NB4 (cell line): ENCODE measurements at regions not wholly inside any gene's neighbourhood (a gene's known extent, or its start where the extent isn't known, plus 50 kb on each side); places are given as distances from the start of the nearest gene placed in this dataset.

ENCODE experiments used
- POLR2A ChIP-seq: IDR thresholded peaks from 2 replicates; pipeline ENCODE4 v1.6.1; 2011; ENCODE audit warnings: mild to moderate bottlenecking; ENCODE audit not compliant: insufficient read length; ENCODE audit errors: extremely low read depth
- TF ChIP-seq, protein P1 (sequence below): IDR thresholded peaks from one replicate; pipeline ENCODE4 v1.5.1; 2012; ENCODE audit warnings: low read depth, low read length

DNA sequence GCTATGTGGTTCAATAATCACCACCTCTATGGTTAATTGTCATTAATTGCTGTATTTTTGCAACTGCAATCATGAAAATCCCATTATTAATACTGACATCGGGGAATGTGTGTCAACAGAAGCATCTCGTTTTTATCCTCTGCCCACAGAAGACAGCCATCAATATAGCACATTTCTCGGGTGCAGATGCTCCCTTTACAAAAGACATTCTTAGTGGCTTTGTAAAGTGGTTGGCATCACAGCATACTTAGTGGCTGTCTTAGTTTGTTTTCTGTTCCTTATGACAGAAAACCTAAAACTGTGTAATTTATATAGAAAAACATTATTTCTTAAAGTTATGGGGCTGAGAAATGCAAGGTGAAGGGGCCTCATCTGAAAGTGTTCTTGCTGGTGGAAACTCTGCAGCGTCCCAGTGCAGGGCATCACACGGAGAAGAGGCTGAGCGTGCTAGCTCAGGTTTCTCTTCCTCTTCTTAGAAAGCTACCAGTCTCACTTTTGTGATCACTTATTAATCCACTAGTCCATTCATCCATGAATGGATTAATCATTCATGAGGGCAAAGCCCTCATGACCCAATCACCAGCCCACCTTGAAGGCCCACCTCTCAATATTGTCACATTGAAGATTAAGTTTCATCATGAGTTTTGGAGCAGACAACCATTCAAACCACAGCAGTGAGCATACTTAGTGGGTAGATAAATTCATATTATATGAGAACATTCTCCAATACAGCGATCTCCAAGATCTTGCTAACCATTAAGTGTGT lies 1067.7 kb upstream of the PABPC4L start:
- TF ChIP-seq, protein P1, sequence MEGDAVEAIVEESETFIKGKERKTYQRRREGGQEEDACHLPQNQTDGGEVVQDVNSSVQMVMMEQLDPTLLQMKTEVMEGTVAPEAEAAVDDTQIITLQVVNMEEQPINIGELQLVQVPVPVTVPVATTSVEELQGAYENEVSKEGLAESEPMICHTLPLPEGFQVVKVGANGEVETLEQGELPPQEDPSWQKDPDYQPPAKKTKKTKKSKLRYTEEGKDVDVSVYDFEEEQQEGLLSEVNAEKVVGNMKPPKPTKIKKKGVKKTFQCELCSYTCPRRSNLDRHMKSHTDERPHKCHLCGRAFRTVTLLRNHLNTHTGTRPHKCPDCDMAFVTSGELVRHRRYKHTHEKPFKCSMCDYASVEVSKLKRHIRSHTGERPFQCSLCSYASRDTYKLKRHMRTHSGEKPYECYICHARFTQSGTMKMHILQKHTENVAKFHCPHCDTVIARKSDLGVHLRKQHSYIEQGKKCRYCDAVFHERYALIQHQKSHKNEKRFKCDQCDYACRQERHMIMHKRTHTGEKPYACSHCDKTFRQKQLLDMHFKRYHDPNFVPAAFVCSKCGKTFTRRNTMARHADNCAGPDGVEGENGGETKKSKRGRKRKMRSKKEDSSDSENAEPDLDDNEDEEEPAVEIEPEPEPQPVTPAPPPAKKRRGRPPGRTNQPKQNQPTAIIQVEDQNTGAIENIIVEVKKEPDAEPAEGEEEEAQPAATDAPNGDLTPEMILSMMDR, result no peak
- no peak for TF ChIP-seq POLR2A
